CD4-positive, alpha-beta T cell (primary cell): ENCODE measurements at regions not wholly inside any gene's neighbourhood (a gene's known extent, or its start where the extent isn't known, plus 50 kb on each side); places are given as distances from the start of the nearest gene placed in this dataset.

Experiments
- ATAC-seq: fragments of 200-7000 bp; cut with Tn5 transposase; one replicate; pipeline ENCODE4 v1.10.0; 2022; ENCODE audit warnings: mild to moderate bottlenecking; ENCODE audit not compliant: poor library complexity
- CTCF ChIA-PET: fragments of 350-600 bp; sonication (Branson Sonifier 250); formaldehyde crosslinking; loops from one replicate; lab custom pipeline; 2021; ENCODE audit warnings: antibody characterized with exemption, inconsistent platforms; lab: Charles Lee
- POLR2A ChIA-PET: fragments of 350-600 bp; sonication (Branson Sonifier 250); formaldehyde crosslinking; loops from one replicate; lab custom pipeline; 2021; ENCODE audit warnings: antibody characterized with exemption, inconsistent platforms; lab: Charles Lee
- DNase-seq, 14 experiments: peaks; one replicate each; pipeline ENCODE4 v3.0.0-alpha.2; 2013 to 2020; ENCODE audit warnings: mixed read lengths in 2 of 14
- H3K27ac ChIP-seq, 2 donors: one replicate each; pipeline versions ENCODE4 v1.5.1 to v1.7.0; 2013; ENCODE audit warnings: low read length in 2 of 2, low read depth in 1 of 2, mild to moderate bottlenecking in 1 of 2
- H3K27me3 ChIP-seq, 2 experiments: 1 replicate in 1 of 2; 2 replicates in 1 of 2; pipeline versions ENCODE4 v1.6.1 to v1.7.0; 2013; ENCODE audit warnings: low read length in 2 of 2, control low read depth in 1 of 2, mild to moderate bottlenecking in 1 of 2, moderate library complexity in 1 of 2; ENCODE audit not compliant: insufficient read depth in 2 of 2, control insufficient read depth in 1 of 2
- H3K36me3 ChIP-seq: one replicate; pipeline ENCODE4 v1.6.1; 2013; ENCODE audit warnings: low read length, control low read depth; ENCODE audit not compliant: insufficient read depth
- H3K4me1 ChIP-seq: one replicate; pipeline ENCODE4 v1.6.1; 2013; ENCODE audit warnings: low read length, control low read depth; ENCODE audit not compliant: insufficient read depth
- H3K4me3 ChIP-seq: one replicate; pipeline ENCODE4 v1.5.1; 2013; ENCODE audit warnings: mild to moderate bottlenecking, low read length, moderate library complexity
- H3K9me3 ChIP-seq, 2 experiments: 1 replicate in 1 of 2; 2 replicates in 1 of 2; pipeline versions ENCODE4 v1.6.1 to v1.7.0; 2013; ENCODE audit warnings: low read length in 2 of 2, mild to moderate bottlenecking in 2 of 2, control low read depth in 1 of 2, moderate library complexity in 1 of 2; ENCODE audit not compliant: control insufficient read depth in 1 of 2, insufficient read depth in 1 of 2
- H3K27ac Mint-ChIP-seq: one replicate; pipeline ENCODE4 v1.8.0; 2020; ENCODE audit warnings: mixed read lengths
- H3K27me3 Mint-ChIP-seq: one replicate; pipeline ENCODE4 v1.8.0; 2021; ENCODE audit warnings: mixed read lengths
- H3K36me3 Mint-ChIP-seq: one replicate; pipeline ENCODE4 v1.8.0; 2021; ENCODE audit warnings: low read depth, mixed read lengths
- H3K4me1 Mint-ChIP-seq: one replicate; pipeline ENCODE4 v1.8.0; 2021; ENCODE audit warnings: low read depth, mixed read lengths
- H3K4me3 Mint-ChIP-seq: one replicate; pipeline ENCODE4 v1.8.0; 2020; ENCODE audit warnings: mild to moderate bottlenecking, mixed read lengths
- H3K9me3 Mint-ChIP-seq: one replicate; pipeline ENCODE4 v1.8.0; 2020; ENCODE audit warnings: mixed read lengths
- CTCF ChIP-seq: fragments of 200-600 bp; IDR thresholded peaks from one replicate; pipeline ENCODE4 v1.8.0; 2022; ENCODE audit warnings: antibody characterized with exemption, mild to moderate bottlenecking
- intact Hi-C, 2 experiments: fragments of 100-400 bp; cut with DNase I in 1 of 2; cut with micrococcal nuclease in 1 of 2; formaldehyde crosslinking; loops; one replicate each; pipeline versions ENCODE4 v1.15.1 to v1.9.0; 2023 to 2025; cut with DNase I, micrococcal nuclease

- Histone ChIP-seq H3K9me3 (peaks cover 0 to 4% of the 10 kb centered on the region in 2 experiments), H3K4me1 (no peaks in the 10 kb centered on the region), H3K27me3 (no peaks in the 10 kb centered on the region), H3K4me3 (no peak overlapping the region), H3K27ac (no peak overlapping the region), H3K36me3 (no peaks in the 10 kb centered on the region)
- CTCF ChIA-PET: no interaction called here
- POLR2A ChIA-PET: no interaction called here
- Mint-ChIP-seq H3K27ac (no peak overlapping the region), H3K4me1 (no peaks in the 10 kb centered on the region), H3K9me3 (peaks cover 14% of the 10 kb centered on the region), H3K4me3 (no peak overlapping the region), H3K27me3 (no peaks in the 10 kb centered on the region), H3K36me3 (no peaks in the 10 kb centered on the region)
- intact Hi-C loops: no loop called here
- no peak for DNase-seq
- no peak for TF ChIP-seq CTCF
- ATAC-seq: no peak
These were observed 1709.0 kb upstream of the WWC1 start for GRCh38 chr5:166582416-166582815.

GRCh38 chr5:166594567-166594966 is 1696.9 kb upstream of the WWC1 start:
- no peak overlapping the region for H3K27ac Mint-ChIP-seq
- ChIA-PET CTCF (no interaction called here), POLR2A (no interaction called here)
- no peaks in the 10 kb centered on the region for H3K4me1 Mint-ChIP-seq
- H3K36me3 ChIP-seq: no peaks in the 10 kb centered on the region
- H3K36me3 Mint-ChIP-seq: no peaks in the 10 kb centered on the region
- no peak for TF ChIP-seq CTCF
- no peaks in the 10 kb centered on the region for H3K4me1 ChIP-seq
- intact Hi-C loops: no loop called here
- no peak overlapping the region for H3K27ac ChIP-seq
- DNase-seq: no peak
- H3K4me3 Mint-ChIP-seq: no peak overlapping the region
- no peaks in the 10 kb centered on the region for H3K27me3 ChIP-seq
- ATAC-seq: no peak
- peaks cover 0 to 4% of the 10 kb centered on the region in 2 experiments for H3K9me3 ChIP-seq
- no peaks in the 10 kb centered on the region for H3K27me3 Mint-ChIP-seq
- H3K9me3 Mint-ChIP-seq: peaks cover 15% of the 10 kb centered on the region
- H3K4me3 ChIP-seq: no peak overlapping the region

- H3K27ac ChIP-seq: no peak overlapping the region
- no peaks in the 10 kb centered on the region for H3K36me3 ChIP-seq
- intact Hi-C loops: no loop called here
- peaks cover 0 to 4% of the 10 kb centered on the region in 2 experiments for H3K9me3 ChIP-seq
- DNase-seq (no peak), ATAC-seq (no peak)
- CTCF ChIA-PET: no interaction called here
- Mint-ChIP-seq H3K9me3 (peaks cover 15% of the 10 kb centered on the region), H3K27me3 (no peaks in the 10 kb centered on the region), H3K4me1 (no peaks in the 10 kb centered on the region), H3K36me3 (no peaks in the 10 kb centered on the region), H3K4me3 (no peak overlapping the region), H3K27ac (no peak overlapping the region)
- no peak for TF ChIP-seq CTCF
- POLR2A ChIA-PET: no interaction called here
- no peak overlapping the region for H3K4me3 ChIP-seq
- no peaks in the 10 kb centered on the region for H3K27me3 ChIP-seq
- H3K4me1 ChIP-seq: no peaks in the 10 kb centered on the region
These were observed 1696.0 kb upstream of the WWC1 start for GRCh38 chr5:166595274-166595951.
